H1 (cell line): ENCODE measurements at regions not wholly inside any gene's neighbourhood (a gene's known extent, or its start where the extent isn't known, plus 50 kb on each side); places are given as distances from the start of the nearest gene placed in this dataset.

ENCODE experiments used
- CHD7 ChIP-seq: fragments of 300-600 bp; sonication (generic); IDR thresholded peaks from 2 replicates; pipeline ENCODE4 v1.7.1; 2012; ENCODE audit warnings: low read length, moderate library complexity, mild to moderate bottlenecking, inconsistent platforms; ENCODE audit not compliant: insufficient replicate concordance
- YY1 ChIP-seq: IDR thresholded peaks from 2 replicates; pipeline ENCODE4 v1.6.1; 2011; ENCODE audit warnings: low read depth, mild to moderate bottlenecking, low read length

GRCh38 chr17:72311004-72311403 lies 190.2 kb downstream of the SOX9 start (continued):
- TF ChIP-seq CHD7 (no peak), YY1 (no peak)
- TF ChIP-seq, all 59 proteins: peak for 0
